ENCODE measurements at regions not wholly inside any gene's neighbourhood (a gene's known extent, or its start where the extent isn't known, plus 50 kb on each side); places are given as distances from the start of the nearest gene placed in this dataset.
A peak's percentile ranks its signal among the peaks of the same experiment; 100 is the strongest.

DNA sequence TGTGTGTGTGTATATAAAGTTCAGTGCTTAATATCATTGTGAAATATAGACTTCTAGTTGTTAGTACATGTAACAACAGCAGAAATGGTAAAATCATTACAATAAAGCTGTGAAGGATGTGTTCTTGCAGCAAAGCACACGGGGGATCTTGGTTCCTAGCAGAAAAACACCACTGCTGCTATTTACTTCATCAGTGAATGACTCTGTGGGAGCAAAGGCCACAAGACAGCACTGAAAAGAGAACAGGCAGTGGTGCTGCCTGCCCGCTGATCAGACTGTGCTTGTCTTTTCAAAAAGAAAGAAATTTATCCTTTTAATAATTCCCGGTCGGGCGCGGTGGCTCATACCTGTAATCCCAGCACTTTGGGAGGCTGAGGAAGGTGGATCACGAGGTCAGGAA, 689.9 kb upstream of the CITED2 start:
- Histone ChIP-seq H3K4me3 (no peak overlapping the region), H3K27ac (no peak overlapping the region), H3K4me1 (peaks cover 0 to 24% (median 17%) of the 10 kb centered on the region in 12 donors), H3K36me3 (no peaks in the 10 kb centered on the region), H3K27me3 (no peaks in the 10 kb centered on the region), H3K9me3 (no peaks in the 10 kb centered on the region)
- no peak for DNase-seq
- no peak for TF ChIP-seq POLR2A (IDR thresholded peaks at IDR 0.05)
- intact Hi-C loops (cut with DNase I): loop anchor here in 1 of 10 donors (10.0 kb wide), 1 partner anchor 180 kb away; no protein-coding TSS in a partner anchor
- ATAC-seq: no peak
- 90 to 93% (median 90%) methylated on average over 7 of the region's 7 CpGs for WGBS, 4 donors

DNA sequence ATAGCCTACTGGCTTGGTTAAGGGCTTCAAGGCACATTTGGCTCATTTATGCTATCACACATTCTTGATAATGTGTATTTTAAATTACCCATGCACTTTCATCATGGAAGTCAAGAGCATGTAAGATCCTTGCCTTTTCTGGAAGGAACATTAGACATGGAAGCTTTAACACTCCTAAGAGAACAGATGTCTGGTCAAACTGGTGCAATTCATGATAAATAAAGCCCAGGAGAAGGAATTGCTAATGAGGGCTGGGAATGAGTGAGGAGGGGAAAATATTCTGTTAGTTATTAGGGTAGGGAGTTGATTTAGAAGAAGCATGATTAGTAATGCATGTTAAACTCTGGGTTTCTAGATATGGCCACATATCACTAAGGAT, 688.6 kb upstream of the CITED2 start:
- peak overlapping the region; percentile 8 to 65 (median 54) for H3K27ac ChIP-seq
- DNase-seq: no peak
- H3K4me1 ChIP-seq: peaks cover 0 to 24% (median 17%) of the 10 kb centered on the region in 12 donors
- TF ChIP-seq, protein P1, sequence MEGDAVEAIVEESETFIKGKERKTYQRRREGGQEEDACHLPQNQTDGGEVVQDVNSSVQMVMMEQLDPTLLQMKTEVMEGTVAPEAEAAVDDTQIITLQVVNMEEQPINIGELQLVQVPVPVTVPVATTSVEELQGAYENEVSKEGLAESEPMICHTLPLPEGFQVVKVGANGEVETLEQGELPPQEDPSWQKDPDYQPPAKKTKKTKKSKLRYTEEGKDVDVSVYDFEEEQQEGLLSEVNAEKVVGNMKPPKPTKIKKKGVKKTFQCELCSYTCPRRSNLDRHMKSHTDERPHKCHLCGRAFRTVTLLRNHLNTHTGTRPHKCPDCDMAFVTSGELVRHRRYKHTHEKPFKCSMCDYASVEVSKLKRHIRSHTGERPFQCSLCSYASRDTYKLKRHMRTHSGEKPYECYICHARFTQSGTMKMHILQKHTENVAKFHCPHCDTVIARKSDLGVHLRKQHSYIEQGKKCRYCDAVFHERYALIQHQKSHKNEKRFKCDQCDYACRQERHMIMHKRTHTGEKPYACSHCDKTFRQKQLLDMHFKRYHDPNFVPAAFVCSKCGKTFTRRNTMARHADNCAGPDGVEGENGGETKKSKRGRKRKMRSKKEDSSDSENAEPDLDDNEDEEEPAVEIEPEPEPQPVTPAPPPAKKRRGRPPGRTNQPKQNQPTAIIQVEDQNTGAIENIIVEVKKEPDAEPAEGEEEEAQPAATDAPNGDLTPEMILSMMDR (IDR thresholded peaks at IDR 0.05): no peak
- no peak for TF ChIP-seq POLR2A (IDR thresholded peaks at IDR 0.05)
- H3K4me3 ChIP-seq: no peak overlapping the region
- no peaks in the 10 kb centered on the region for H3K9me3 ChIP-seq
- no peak for ATAC-seq
- intact Hi-C loops (cut with DNase I): loop anchor here in 1 of 10 donors (10.0 kb wide), 1 partner anchor 178 kb away; no protein-coding TSS in a partner anchor
- no peaks in the 10 kb centered on the region for H3K36me3 ChIP-seq
- no peaks in the 10 kb centered on the region for H3K27me3 ChIP-seq

DNA sequence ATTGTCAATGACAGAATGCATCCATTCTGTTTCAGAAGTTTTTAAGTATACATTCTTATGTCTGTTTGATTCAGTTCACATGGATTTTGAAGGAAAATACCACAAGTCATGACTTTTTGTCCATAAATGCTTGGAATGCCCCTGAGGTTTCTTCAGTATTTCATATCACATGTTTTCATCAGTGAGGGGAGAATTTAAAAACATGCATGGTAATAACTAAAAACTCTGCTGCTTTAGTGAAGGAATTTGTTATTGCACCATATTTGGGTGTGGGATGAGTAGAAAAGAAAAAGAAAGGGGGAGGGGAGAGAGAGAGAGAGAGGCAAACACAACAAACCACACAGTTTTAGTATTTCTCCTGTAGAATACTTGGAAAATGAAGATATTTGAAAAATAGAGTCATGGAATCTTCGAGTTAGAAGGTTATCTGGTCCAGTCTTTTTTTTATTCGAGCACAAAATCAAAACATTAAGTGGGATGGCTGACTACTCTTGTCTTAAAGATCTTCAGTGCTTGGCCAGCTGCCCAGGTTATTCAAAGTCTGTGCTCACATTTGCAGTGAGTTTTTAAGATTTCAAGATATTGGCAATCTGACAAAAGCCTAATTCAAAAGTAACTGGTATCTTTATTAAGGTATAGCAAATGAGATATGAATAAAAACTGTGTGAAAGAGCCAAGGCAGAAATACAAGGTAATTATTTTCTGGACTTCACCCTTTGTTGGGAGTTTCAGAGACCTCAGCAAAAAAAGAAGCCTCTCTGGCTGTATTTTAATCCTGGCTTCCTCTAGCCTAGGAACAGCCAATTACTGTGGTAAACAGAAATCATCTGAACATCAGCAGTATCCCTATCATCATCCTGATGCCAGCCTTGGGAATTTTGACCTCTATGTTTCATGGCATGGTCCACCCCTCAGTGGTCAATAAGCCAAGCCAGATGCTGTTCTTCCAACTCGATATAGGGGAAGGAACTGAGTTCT, 687.9 kb upstream of the CITED2 start:
- Histone ChIP-seq H3K9me3 (no peaks in the 10 kb centered on the region), H3K27me3 (no peaks in the 10 kb centered on the region), H3K4me3 (no peak overlapping the region), H3K4me1 (peaks cover 0 to 24% (median 17%) of the 10 kb centered on the region in 12 donors), H3K36me3 (no peaks in the 10 kb centered on the region), H3K27ac (peak overlapping the region; percentile 8 to 71 (median 58))
- ATAC-seq (peak in 3 of 4 donors; percentile 53 to 72 (median 59)), DNase-seq (peak in 4 of 5 donors; percentile 46 to 74 (median 55))
- WGBS, 4 donors: 29 to 46% (median 42%) methylated on average over 3 of the region's 3 CpGs
- intact Hi-C loops (cut with DNase I): loop anchor here in 1 of 10 donors (10.0 kb wide), 1 partner anchor 178 kb away; no protein-coding TSS in a partner anchor
- no peak for TF ChIP-seq POLR2A (IDR thresholded peaks at IDR 0.05)
- TF ChIP-seq, protein P1 (IDR thresholded peaks at IDR 0.05): no peak

DNA sequence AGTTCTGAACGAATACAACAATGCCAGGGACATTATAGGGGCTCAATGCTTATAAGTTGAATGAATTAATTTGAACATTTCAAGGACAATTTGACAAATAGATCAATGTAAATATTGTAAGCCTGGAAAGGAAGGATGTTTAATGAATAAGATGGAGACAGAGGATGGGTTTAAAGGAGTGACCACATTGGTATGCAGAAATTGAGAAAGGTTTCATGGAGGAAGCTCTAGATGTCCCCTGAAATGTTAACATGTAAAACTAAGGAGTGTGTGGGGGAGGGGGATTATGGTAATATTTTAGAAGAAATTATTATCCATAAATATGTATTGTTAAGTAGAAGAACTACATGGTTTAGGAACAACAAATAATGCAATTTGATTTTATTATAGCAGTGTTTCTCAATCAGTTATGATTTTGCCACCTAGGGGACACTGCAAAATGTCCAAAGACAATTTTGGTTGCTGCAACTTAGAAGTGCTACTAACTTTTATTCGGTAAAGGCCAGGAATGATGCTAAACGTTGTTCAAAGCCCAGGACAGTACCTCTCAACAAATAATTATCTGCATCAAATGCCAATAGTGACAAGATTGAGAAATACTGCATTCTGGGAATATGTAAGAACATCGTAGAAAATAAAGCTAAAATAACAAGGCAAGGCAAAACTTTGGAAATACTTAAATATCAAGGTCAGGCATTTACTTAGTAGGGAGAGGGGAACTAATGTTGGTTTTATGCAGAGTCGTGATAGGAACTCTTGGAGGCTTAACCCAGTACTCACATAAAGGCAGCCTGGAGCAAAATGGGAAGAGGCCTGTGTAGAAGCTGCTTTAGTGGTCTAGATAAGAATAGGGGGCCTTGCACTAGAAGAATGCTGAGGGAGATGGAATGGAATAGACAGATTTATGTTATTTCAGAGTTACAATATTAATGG, 686.9 kb upstream of the CITED2 start:
- intact Hi-C loops (cut with DNase I): loop anchor here in 1 of 10 donors (10.0 kb wide), 1 partner anchor 177 kb away; no protein-coding TSS in a partner anchor
- Histone ChIP-seq H3K36me3 (no peaks in the 10 kb centered on the region), H3K27me3 (no peaks in the 10 kb centered on the region), H3K4me3 (no peak overlapping the region), H3K4me1 (peaks cover 0 to 24% (median 17%) of the 10 kb centered on the region in 12 donors), H3K9me3 (no peaks in the 10 kb centered on the region), H3K27ac (peak overlapping the region in 9 of 12 donors; percentile 38 to 71 (median 57))
- no peak for TF ChIP-seq POLR2A (IDR thresholded peaks at IDR 0.05)
- TF ChIP-seq, protein P1 (IDR thresholded peaks at IDR 0.05): no peak
- no peak for DNase-seq
- WGBS, 4 donors: 66 to 76% (median 72%) methylated on average over 5 of the region's 5 CpGs
- ATAC-seq: no peak

All from heart left ventricle (tissue), 16 donors.